SU-DHL-6 (cell line): ENCODE measurements at regions not wholly inside any gene's neighbourhood (a gene's known extent, or its start where the extent isn't known, plus 50 kb on each side); places are given as distances from the start of the nearest gene placed in this dataset.

Experiments used
- H2AFZ ChIP-seq: fragments of 200-600 bp; sonication (generic); 2 replicates; pipeline ENCODE4 v1.6.1; 2014; ENCODE audit warnings: low read depth, mild to moderate bottlenecking, moderate library complexity, mixed read lengths, antibody characterized with exemption, low read length; ENCODE audit not compliant: severe bottlenecking
- H3F3A ChIP-seq: fragments of 200-600 bp; shearing (Covaris generic); 2 replicates; pipeline ENCODE4 v1.6.0; 2016; ENCODE audit warnings: antibody characterized with exemption, mild to moderate bottlenecking; ENCODE audit not compliant: insufficient read depth
- H3K27ac ChIP-seq: fragments of 200-600 bp; sonication (generic); 2 replicates; pipeline ENCODE4 v1.5.1; 2016; ENCODE audit warnings: low read depth, mild to moderate bottlenecking, low read length, moderate library complexity, mixed read lengths
- H3K27me3 ChIP-seq: fragments of 200-600 bp; sonication (generic), shearing (Covaris generic); 2 replicates; pipeline ENCODE4 v1.6.0; 2014; ENCODE audit warnings: mild to moderate bottlenecking, low read length
- H3K36me3 ChIP-seq: fragments of 200-600 bp; sonication (generic); 2 replicates; pipeline ENCODE4 v1.6.1; 2014; ENCODE audit warnings: mild to moderate bottlenecking, low read length, mixed read lengths
- H3K4me2 ChIP-seq: fragments of 300-600, 200-600 bp; shearing (Covaris generic), sonication (generic); 2 replicates; pipeline ENCODE4 v1.6.0; 2014; ENCODE audit warnings: low read length, low read depth, mild to moderate bottlenecking; ENCODE audit not compliant: poor library complexity, severe bottlenecking
- H3K4me3 ChIP-seq: fragments of 200-600 bp; sonication (generic); 2 replicates; pipeline ENCODE4 v1.5.1; 2014; ENCODE audit warnings: antibody characterized with exemption, low read length, mild to moderate bottlenecking, mixed read lengths; ENCODE audit not compliant: insufficient read depth, poor library complexity, severe bottlenecking
- H3K79me2 ChIP-seq: fragments of 200-600 bp; sonication (generic); 2 replicates; pipeline ENCODE4 v1.6.1; 2014; ENCODE audit warnings: mild to moderate bottlenecking, low read length, moderate library complexity; ENCODE audit not compliant: insufficient read depth
- H3K9ac ChIP-seq: fragments of 200-600 bp; sonication (generic); 2 replicates; pipeline ENCODE4 v1.7.0; 2014; ENCODE audit warnings: mild to moderate bottlenecking, low read length
- H3K9me2 ChIP-seq: fragments of 200-600 bp; sonication (generic); replicated peaks from 2 replicates; pipeline ENCODE4 v1.6.1; 2014; ENCODE audit warnings: low read length; ENCODE audit not compliant: insufficient read depth
- H3K9me3 ChIP-seq: fragments of 200-600 bp; sonication (generic); 2 replicates; pipeline ENCODE4 v1.6.1; 2014; ENCODE audit warnings: low read length, mixed read lengths; ENCODE audit not compliant: insufficient read depth
- H4K20me1 ChIP-seq: fragments of 200-600 bp; sonication (generic); 2 replicates; pipeline ENCODE4 v1.6.1; 2014; ENCODE audit warnings: low read depth, mild to moderate bottlenecking, antibody characterized with exemption, low read length, moderate library complexity, mixed read lengths
- CTCF ChIP-seq: fragments of 200-600 bp; sonication (generic); IDR thresholded peaks from one replicate; pipeline ENCODE4 v1.5.1; 2017; ENCODE audit warnings: antibody characterized with exemption, mild to moderate bottlenecking, low read length, moderate library complexity; ENCODE audit not compliant: insufficient read depth, poor library complexity, severe bottlenecking
- EZH2phosphoT487 ChIP-seq: fragments of 200-600 bp; sonication (generic), shearing (Covaris generic); conservative IDR thresholded peaks from 2 replicates; pipeline ENCODE4 v1.6.1; 2018; ENCODE audit warnings: mild to moderate bottlenecking, antibody characterized with exemption, low read length, moderate library complexity, mixed read lengths

- Histone ChIP-seq H4K20me1 (no peaks in the 10 kb centered on the region), H3K9ac (no peak overlapping the region), H3K27me3 (no peaks in the 10 kb centered on the region), H3K4me3 (no peak overlapping the region), H2AFZ (no peak overlapping the region), H3K79me2 (no peaks in the 10 kb centered on the region), H3K4me2 (no peak overlapping the region), H3K9me3 (no peaks in the 10 kb centered on the region), H3F3A (no peaks in the 10 kb centered on the region), H3K36me3 (no peaks in the 10 kb centered on the region), H3K9me2 (no peaks in the 10 kb centered on the region), H3K27ac (no peak overlapping the region)
- TF ChIP-seq EZH2phosphoT487 = no peak
- TF ChIP-seq CTCF = no peak
Observed at GRCh38 chr4:12973522-12973921, 510.6 kb downstream of the RAB28 start.

- Histone ChIP-seq H3K79me2 (no peaks in the 10 kb centered on the region), H3F3A (no peaks in the 10 kb centered on the region), H3K9ac (no peak overlapping the region), H3K4me2 (no peak overlapping the region), H3K27me3 (no peaks in the 10 kb centered on the region), H3K27ac (no peak overlapping the region), H3K36me3 (no peaks in the 10 kb centered on the region), H4K20me1 (no peaks in the 10 kb centered on the region), H3K9me2 (no peaks in the 10 kb centered on the region), H2AFZ (no peak overlapping the region), H3K4me3 (no peak overlapping the region), H3K9me3 (no peaks in the 10 kb centered on the region)
- TF ChIP-seq CTCF = no peak
Observed at GRCh38 chr4:12968345-12968744, 515.8 kb downstream of the RAB28 start.

- no peaks in the 10 kb centered on the region for H3K9me3 ChIP-seq
- H3K4me2 ChIP-seq = no peak overlapping the region
- H3K79me2 ChIP-seq = no peaks in the 10 kb centered on the region
- H3K36me3 ChIP-seq = no peaks in the 10 kb centered on the region
- H2AFZ ChIP-seq = no peak overlapping the region
- H3K4me3 ChIP-seq = no peak overlapping the region
- H3K9ac ChIP-seq = no peak overlapping the region
- no peaks in the 10 kb centered on the region for H3F3A ChIP-seq
- no peaks in the 10 kb centered on the region for H4K20me1 ChIP-seq
- H3K9me2 ChIP-seq = no peaks in the 10 kb centered on the region
- no peak for TF ChIP-seq CTCF
- no peak for TF ChIP-seq EZH2phosphoT487
- no peaks in the 10 kb centered on the region for H3K27me3 ChIP-seq
- no peak overlapping the region for H3K27ac ChIP-seq
Observed at GRCh38 chr4:12966726-12967125, 517.4 kb downstream of the RAB28 start.

GRCh38 chr4:12965334-12965733, 518.8 kb downstream of the RAB28 start:
- Histone ChIP-seq H3K9me2 (no peaks in the 10 kb centered on the region), H3F3A (no peaks in the 10 kb centered on the region), H3K27me3 (no peaks in the 10 kb centered on the region), H3K9me3 (no peaks in the 10 kb centered on the region), H3K79me2 (no peaks in the 10 kb centered on the region), H2AFZ (no peak overlapping the region), H4K20me1 (no peaks in the 10 kb centered on the region), H3K4me3 (no peak overlapping the region), H3K36me3 (no peaks in the 10 kb centered on the region), H3K27ac (no peak overlapping the region), H3K4me2 (no peak overlapping the region), H3K9ac (no peak overlapping the region)
- TF ChIP-seq CTCF (no peak), EZH2phosphoT487 (no peak)
